Osteoblast (primary cell): ENCODE measurements at regions not wholly inside any gene's neighbourhood (a gene's known extent, or its start where the extent isn't known, plus 50 kb on each side); places are given as distances from the start of the nearest gene placed in this dataset.

Experiments used
- DNase-seq: peaks from one replicate; pipeline ENCODE4 v3.0.0; 2011; ENCODE audit warnings: low spot score, mixed read lengths; ENCODE audit not compliant: insufficient read length; ENCODE audit errors: missing footprints
- H2AFZ ChIP-seq: 2 replicates; pipeline ENCODE4 v1.6.0; 2011; ENCODE audit warnings: mild to moderate bottlenecking, low read length
- H3K27ac ChIP-seq: 2 replicates; pipeline ENCODE4 v1.5.1; 2011; ENCODE audit warnings: mild to moderate bottlenecking, low read depth, low read length, moderate library complexity
- H3K27me3 ChIP-seq: 2 replicates; pipeline ENCODE4 v1.6.0; 2012; ENCODE audit warnings: mild to moderate bottlenecking, control low read depth, inconsistent platforms, low read length, moderate library complexity; ENCODE audit not compliant: insufficient read depth
- H3K36me3 ChIP-seq: 2 replicates; pipeline ENCODE4 v1.5.1; 2011; ENCODE audit warnings: mild to moderate bottlenecking, low read length, control low read depth, moderate library complexity; ENCODE audit not compliant: insufficient read depth
- H3K4me1 ChIP-seq: 2 replicates; pipeline ENCODE4 v1.5.1; 2011; ENCODE audit warnings: mild to moderate bottlenecking, low read length, control low read depth, moderate library complexity; ENCODE audit not compliant: insufficient read depth
- H3K4me2 ChIP-seq: 2 replicates; pipeline ENCODE4 v1.6.0; 2011; ENCODE audit warnings: mild to moderate bottlenecking, low read length; ENCODE audit not compliant: insufficient read depth
- H3K4me3 ChIP-seq: fragments of 200-600 bp; sonication (generic); 3 replicates; pipeline ENCODE4 v1.5.1; 2012; ENCODE audit warnings: mild to moderate bottlenecking, low read length, inconsistent platforms; ENCODE audit not compliant: insufficient read depth
- H3K79me2 ChIP-seq: 2 replicates; pipeline ENCODE4 v1.6.0; 2012; ENCODE audit warnings: mild to moderate bottlenecking, low read length, control low read depth, inconsistent platforms; ENCODE audit not compliant: insufficient read depth
- H3K9me3 ChIP-seq: 2 replicates; pipeline ENCODE4 v1.5.1; 2011; ENCODE audit warnings: low read depth, low read length, control low read depth
- H4K20me1 ChIP-seq: 2 replicates; pipeline ENCODE4 v1.6.0; 2012; ENCODE audit warnings: mild to moderate bottlenecking, low read length, control low read depth; ENCODE audit not compliant: insufficient read depth
- TF ChIP-seq, protein P1 (sequence below): IDR thresholded peaks from 2 replicates; pipeline ENCODE4 v1.5.1; 2011; ENCODE audit warnings: mild to moderate bottlenecking, low read depth, low read length, moderate library complexity; ENCODE audit errors: extremely low read depth

DNA sequence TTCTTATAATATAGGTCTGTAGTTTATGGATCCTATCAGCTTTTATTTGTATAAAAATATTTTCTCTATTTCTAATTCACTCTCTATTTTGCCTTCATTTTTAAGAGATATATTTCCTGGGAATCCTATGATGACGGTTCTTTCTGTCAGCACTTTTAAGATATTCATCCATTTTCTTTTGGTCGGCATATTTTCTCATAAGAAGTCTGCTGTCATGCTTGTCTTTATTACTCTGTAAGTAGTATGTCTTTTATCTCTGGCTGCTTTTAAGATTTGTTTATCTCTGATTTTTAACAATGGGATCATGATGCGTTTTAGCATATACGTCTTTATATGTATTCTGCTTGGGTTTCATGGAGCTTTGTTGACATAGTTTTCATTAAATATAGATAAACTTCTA lies 175.5 kb downstream of the SNX19 start:
- Histone ChIP-seq H3K4me3 (no peak overlapping the region), H3K4me2 (no peak overlapping the region), H2AFZ (no peak overlapping the region), H4K20me1 (no peaks in the 10 kb centered on the region), H3K27ac (no peak overlapping the region), H3K79me2 (no peaks in the 10 kb centered on the region), H3K36me3 (no peaks in the 10 kb centered on the region), H3K27me3 (no peaks in the 10 kb centered on the region), H3K9me3 (peaks cover 2% of the 10 kb centered on the region), H3K4me1 (peaks cover 21% of the 10 kb centered on the region)
- TF ChIP-seq, protein P1, sequence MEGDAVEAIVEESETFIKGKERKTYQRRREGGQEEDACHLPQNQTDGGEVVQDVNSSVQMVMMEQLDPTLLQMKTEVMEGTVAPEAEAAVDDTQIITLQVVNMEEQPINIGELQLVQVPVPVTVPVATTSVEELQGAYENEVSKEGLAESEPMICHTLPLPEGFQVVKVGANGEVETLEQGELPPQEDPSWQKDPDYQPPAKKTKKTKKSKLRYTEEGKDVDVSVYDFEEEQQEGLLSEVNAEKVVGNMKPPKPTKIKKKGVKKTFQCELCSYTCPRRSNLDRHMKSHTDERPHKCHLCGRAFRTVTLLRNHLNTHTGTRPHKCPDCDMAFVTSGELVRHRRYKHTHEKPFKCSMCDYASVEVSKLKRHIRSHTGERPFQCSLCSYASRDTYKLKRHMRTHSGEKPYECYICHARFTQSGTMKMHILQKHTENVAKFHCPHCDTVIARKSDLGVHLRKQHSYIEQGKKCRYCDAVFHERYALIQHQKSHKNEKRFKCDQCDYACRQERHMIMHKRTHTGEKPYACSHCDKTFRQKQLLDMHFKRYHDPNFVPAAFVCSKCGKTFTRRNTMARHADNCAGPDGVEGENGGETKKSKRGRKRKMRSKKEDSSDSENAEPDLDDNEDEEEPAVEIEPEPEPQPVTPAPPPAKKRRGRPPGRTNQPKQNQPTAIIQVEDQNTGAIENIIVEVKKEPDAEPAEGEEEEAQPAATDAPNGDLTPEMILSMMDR = no peak
- DNase-seq = no peak

GRCh38 chr11:130744794-130745193 lies 171.5 kb downstream of the SNX19 start:
- no peaks in the 10 kb centered on the region for H3K79me2 ChIP-seq
- H2AFZ ChIP-seq = no peak overlapping the region

DNA sequence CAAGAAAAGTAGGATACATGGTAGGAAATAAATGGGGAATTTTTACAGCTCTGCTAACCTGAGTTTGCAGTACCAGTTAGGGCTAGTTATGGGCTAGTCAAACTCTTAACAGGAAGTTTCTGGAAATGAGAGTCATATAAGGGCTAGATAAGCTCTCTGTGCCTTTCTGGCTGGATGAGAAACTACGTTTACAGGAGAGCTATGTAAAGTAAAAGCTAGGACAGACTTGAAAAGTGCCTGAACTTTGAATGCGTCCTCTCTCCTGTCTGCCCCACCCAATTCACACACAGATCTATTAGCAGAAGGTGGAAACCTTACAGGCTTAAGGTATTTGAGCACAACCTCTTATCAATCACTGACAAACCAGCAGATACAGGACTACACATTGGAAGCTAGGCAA lies 167.1 kb downstream of the SNX19 start:
- peaks cover 2% of the 10 kb centered on the region for H3K27me3 ChIP-seq
- no peaks in the 10 kb centered on the region for H4K20me1 ChIP-seq
- TF ChIP-seq, protein P1 = no peak
- H3K27ac ChIP-seq = no peak overlapping the region
- no peak overlapping the region for H2AFZ ChIP-seq
- DNase-seq = no peak
- no peaks in the 10 kb centered on the region for H3K9me3 ChIP-seq
- no peak overlapping the region for H3K4me3 ChIP-seq
- H3K79me2 ChIP-seq = no peaks in the 10 kb centered on the region
- H3K36me3 ChIP-seq = no peaks in the 10 kb centered on the region
- H3K4me2 ChIP-seq = no peak overlapping the region
- H3K4me1 ChIP-seq = no peaks in the 10 kb centered on the region

More at GRCh38 chr11:130744794-130745193, 171.5 kb downstream of the SNX19 start:
- no peak for DNase-seq
- Histone ChIP-seq H4K20me1 (no peaks in the 10 kb centered on the region), H3K27me3 (peaks cover 2% of the 10 kb centered on the region), H3K4me3 (no peak overlapping the region), H3K9me3 (peaks cover 2% of the 10 kb centered on the region), H3K27ac (no peak overlapping the region), H3K4me2 (no peak overlapping the region), H3K36me3 (no peaks in the 10 kb centered on the region), H3K4me1 (no peaks in the 10 kb centered on the region)
- TF ChIP-seq, protein P1 = no peak

DNA sequence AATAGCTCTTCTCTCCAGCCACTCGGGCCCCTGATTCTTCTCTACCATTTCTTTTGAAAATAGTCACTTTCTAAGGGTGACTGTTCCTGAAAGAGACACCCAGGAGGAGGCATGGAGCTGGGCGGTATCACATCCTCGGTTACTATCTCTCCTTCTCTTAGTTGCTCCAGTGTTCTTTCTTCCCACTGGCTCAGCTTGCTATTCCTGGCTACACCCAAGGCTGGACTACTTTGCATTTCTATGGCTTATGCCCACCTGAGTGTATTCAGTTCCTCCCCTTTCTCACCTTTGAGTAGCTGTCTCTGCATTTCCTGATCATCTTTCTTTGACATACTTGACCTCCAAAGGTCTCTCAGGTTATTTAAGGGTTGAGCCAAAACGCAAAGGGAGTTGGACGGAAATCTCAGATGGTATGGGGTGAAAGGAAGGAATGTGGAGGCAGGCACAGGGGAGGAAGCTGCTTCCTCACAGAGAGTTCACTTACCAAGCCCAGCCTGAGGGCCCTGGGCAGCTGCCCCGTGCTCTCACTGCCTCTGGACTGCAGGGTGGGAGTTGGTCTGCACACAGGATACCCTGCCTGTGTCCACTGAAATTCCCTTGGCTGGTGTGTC lies 155.7 kb downstream of the SNX19 start:
- no peak overlapping the region for H3K4me2 ChIP-seq

More for the DNA sequence above, 155.7 kb downstream of the SNX19 start:
- Histone ChIP-seq H3K4me1 (peaks cover 12% of the 10 kb centered on the region), H3K9me3 (no peaks in the 10 kb centered on the region), H3K27ac (no peak overlapping the region), H3K4me3 (no peak overlapping the region), H4K20me1 (no peaks in the 10 kb centered on the region), H3K36me3 (no peaks in the 10 kb centered on the region), H2AFZ (no peak overlapping the region), H3K27me3 (peaks cover 56% of the 10 kb centered on the region), H3K79me2 (no peaks in the 10 kb centered on the region)
- DNase-seq = no peak
- TF ChIP-seq, protein P1 = no peak
